Ascending aorta (tissue), 2 donors: ENCODE measurements at regions not wholly inside any gene's neighbourhood (a gene's known extent, or its start where the extent isn't known, plus 50 kb on each side); places are given as distances from the start of the nearest gene placed in this dataset.
A peak's percentile ranks its signal among the peaks of the same experiment; 100 is the strongest.
"Not testable (repeated sequence)": the region's sequence is repeated elsewhere in the genome, so short reads cannot be mapped to it uniquely, and the experiment has no call there.

Experiments
- DNase-seq, 2 donors: peaks; one replicate each; pipeline ENCODE4 v3.0.0-alpha.2; 2019; ENCODE audit warnings: low spot score in 2 of 2
- H3K27ac ChIP-seq, 2 donors: fragments of 200-600 bp; sonication (generic); one replicate each; pipeline ENCODE4 v1.5.1; 2016 to 2017; ENCODE audit warnings: mild to moderate bottlenecking in 1 of 2
- H3K27me3 ChIP-seq: fragments of 200-600 bp; sonication (generic); one replicate; pipeline ENCODE4 v1.5.1; 2017
- H3K36me3 ChIP-seq, 2 donors: fragments of 200-600 bp; sonication (generic); one replicate each; pipeline ENCODE4 v1.5.1; 2016
- H3K4me1 ChIP-seq, 2 donors: fragments of 200-600 bp; sonication (generic); one replicate each; pipeline ENCODE4 v1.5.1; 2016 to 2017; ENCODE audit warnings: mild to moderate bottlenecking in 1 of 2
- H3K4me3 ChIP-seq, 2 donors: fragments of 200-600 bp; sonication (generic); one replicate each; pipeline ENCODE4 v1.5.1; 2016 to 2017; ENCODE audit warnings: mild to moderate bottlenecking in 1 of 2
- H3K9me3 ChIP-seq, 2 donors: fragments of 200-600 bp; sonication (generic); one replicate each; pipeline ENCODE4 v1.5.1; 2016
- intact Hi-C: fragments of 100-400 bp; cut with DNase I; formaldehyde crosslinking; loops from one replicate; pipeline ENCODE4 v1.15.1; 2023
- TF ChIP-seq, protein P1 (sequence below), 3 experiments: fragments of 200-600 bp in 2 of 3; fragments of 450-650 bp in 1 of 3; sonication (generic) in 2 of 3; IDR thresholded peaks; one replicate each; pipeline ENCODE4 v1.5.1; 2016 to 2019; ENCODE audit warnings: antibody characterized with exemption in 3 of 3, mild to moderate bottlenecking in 1 of 3, moderate library complexity in 1 of 3

DNA sequence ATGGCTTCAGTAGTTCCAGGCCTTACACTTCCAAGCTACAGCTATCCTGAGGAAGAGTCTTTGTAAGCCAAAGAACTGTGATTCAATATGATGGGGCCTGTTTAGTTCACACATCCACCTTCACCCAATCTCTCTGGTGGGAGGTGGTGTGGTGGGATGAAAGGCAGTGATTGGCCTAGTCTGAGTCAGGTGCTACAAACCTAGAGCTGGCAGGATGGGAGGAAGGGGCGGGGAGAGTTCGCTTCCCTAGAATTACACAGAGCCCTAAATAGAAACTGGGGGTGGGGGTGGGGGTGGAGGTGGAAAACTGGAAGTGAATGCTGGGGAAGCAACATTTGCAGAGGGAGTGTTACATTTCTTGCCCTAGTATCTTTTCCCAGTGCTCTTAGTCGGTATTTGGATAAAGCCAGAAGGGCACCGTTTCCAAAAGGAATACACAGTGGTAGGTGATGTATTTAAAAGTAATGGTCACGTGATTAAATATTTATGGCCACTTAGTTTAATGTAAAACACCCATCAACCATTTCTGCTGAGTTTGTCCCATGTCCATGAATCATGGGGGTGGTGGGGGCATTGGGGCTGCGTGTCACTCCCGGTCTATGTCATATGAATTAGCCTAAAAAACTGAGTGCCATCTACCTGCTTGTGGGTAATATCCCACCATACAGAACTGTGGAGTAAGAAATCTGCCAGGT lies 247.6 kb upstream of the PROK2 start:
- Histone ChIP-seq H3K36me3 (no peaks in the 10 kb centered on the region), H3K9me3 (no peaks in the 10 kb centered on the region), H3K4me3 (no peak overlapping the region), H3K27ac (no peak overlapping the region), H3K27me3 (no peaks in the 10 kb centered on the region), H3K4me1 (no peaks in the 10 kb centered on the region)
- no peak for DNase-seq
- TF ChIP-seq, protein P1, sequence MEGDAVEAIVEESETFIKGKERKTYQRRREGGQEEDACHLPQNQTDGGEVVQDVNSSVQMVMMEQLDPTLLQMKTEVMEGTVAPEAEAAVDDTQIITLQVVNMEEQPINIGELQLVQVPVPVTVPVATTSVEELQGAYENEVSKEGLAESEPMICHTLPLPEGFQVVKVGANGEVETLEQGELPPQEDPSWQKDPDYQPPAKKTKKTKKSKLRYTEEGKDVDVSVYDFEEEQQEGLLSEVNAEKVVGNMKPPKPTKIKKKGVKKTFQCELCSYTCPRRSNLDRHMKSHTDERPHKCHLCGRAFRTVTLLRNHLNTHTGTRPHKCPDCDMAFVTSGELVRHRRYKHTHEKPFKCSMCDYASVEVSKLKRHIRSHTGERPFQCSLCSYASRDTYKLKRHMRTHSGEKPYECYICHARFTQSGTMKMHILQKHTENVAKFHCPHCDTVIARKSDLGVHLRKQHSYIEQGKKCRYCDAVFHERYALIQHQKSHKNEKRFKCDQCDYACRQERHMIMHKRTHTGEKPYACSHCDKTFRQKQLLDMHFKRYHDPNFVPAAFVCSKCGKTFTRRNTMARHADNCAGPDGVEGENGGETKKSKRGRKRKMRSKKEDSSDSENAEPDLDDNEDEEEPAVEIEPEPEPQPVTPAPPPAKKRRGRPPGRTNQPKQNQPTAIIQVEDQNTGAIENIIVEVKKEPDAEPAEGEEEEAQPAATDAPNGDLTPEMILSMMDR (IDR thresholded peaks at IDR 0.05) = no peak
- intact Hi-C loops = no loop called here

DNA sequence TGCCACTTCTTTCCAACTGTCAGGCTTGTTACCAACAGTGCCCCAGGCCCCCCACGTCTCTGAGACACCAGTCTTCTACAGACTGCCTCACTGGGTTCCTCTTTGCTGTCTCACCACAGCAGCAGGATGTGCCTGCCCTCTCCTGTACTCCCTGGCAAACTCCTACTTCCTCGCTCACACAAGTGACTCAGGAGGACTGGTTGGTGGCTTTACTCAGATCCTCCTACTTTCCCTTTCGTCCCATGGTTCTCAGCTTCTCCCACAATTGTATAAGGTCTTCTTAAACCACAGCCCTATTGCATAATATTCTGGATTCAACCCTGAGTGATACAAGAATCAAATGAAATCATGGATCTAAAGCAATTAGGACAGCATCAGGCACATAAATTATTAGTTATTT lies 246.6 kb upstream of the PROK2 start:
- DNase-seq = peak in 1 of 2 donors; percentile 26
- intact Hi-C loops = no loop called here
- Histone ChIP-seq H3K4me1 (no peaks in the 10 kb centered on the region), H3K36me3 (no peaks in the 10 kb centered on the region), H3K9me3 (no peaks in the 10 kb centered on the region), H3K27ac (no peak overlapping the region), H3K4me3 (no peak overlapping the region), H3K27me3 (no peaks in the 10 kb centered on the region)
- TF ChIP-seq, protein P1 (IDR thresholded peaks at IDR 0.05) = no peak

DNA sequence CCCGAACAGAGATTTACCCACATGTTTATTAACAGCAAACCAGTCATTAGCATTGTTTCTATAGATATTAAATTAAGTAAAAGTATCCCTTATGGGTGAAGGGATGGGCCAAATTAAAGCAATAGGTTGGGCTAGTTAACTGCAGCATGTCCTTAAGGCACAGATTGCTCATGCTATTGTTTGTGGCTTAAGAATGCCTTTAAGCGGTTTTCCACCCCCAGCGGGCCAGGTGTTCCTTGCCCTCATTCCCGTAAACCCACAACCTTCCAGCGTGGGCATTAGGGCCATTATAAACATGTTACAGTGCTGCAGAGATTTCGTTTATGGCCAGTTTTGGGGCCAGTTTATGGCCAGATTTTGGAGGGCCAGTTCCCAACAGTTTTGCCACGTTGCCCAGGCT lies 245.3 kb upstream of the PROK2 start:
- DNase-seq, H3K27me3 ChIP-seq, H3K9me3 ChIP-seq, H3K4me3 ChIP-seq, intact Hi-C loops, H3K4me1 ChIP-seq, H3K36me3 ChIP-seq, H3K27ac ChIP-seq: not testable (repeated sequence)

DNA sequence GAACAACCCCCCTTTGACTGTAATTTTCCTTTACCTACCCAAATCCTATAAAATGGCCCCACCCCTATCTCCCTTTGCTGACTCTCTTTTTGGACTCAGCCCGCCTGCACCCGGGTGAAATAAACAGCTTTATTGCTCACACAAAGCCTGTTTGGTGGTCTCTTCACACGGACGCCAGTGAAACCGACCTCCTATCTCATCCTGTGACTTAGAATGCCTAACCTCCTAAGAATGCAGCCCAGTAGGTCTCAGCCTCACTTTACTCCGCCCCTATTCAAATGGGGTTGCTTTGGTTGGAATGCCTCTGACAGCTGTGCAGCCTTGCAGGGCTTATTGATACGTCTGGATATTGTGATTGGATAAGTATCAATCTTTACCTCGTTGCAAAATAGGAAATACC lies 243.8 kb upstream of the PROK2 start:
- DNase-seq, H3K27ac ChIP-seq, H3K36me3 ChIP-seq, H3K9me3 ChIP-seq, H3K4me3 ChIP-seq, H3K27me3 ChIP-seq, intact Hi-C loops, H3K4me1 ChIP-seq: not testable (repeated sequence)

DNA sequence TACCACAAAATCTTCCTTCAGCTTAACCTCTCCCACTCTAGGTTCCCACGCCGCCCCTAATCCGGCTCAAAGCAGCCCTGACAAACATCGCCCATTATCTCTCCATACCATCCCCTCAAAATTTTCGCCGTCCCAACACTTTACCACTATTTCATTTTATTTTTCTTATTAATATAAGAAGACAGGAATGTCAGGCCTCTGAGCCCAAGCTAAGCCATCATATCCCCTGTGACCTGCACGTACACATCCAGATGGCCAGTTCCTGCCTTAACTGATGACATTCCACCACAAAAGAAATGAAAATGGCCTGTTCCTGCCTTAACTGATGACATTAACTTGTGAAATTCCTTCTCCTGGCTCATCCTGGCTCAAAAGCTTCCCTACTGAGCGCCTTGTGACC lies 243.4 kb upstream of the PROK2 start:
- intact Hi-C loops, H3K4me3 ChIP-seq, H3K27ac ChIP-seq, H3K4me1 ChIP-seq, H3K27me3 ChIP-seq, H3K9me3 ChIP-seq, DNase-seq, H3K36me3 ChIP-seq: not testable (repeated sequence)

DNA sequence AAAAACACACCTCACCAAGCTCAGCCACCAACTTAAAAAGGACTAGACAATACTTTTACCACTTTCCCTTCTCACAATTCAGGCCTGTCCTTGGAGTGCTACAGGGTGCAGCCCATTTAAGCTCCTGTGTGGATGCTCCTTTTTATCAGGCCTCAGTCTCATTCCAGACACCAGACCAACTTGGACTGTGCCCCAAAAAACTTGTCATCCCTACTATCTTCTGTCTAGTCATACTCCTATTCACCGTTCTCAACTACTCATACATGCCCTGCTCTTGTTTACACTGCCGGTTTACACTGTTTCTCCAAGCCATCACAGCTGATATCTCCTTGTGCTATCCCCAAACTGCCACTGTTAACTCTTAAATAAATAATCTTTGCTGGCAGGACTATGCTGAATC lies 242.8 kb upstream of the PROK2 start:
- H3K27ac ChIP-seq, H3K36me3 ChIP-seq, H3K4me3 ChIP-seq, DNase-seq, intact Hi-C loops, H3K9me3 ChIP-seq, H3K27me3 ChIP-seq, H3K4me1 ChIP-seq: not testable (repeated sequence)

DNA sequence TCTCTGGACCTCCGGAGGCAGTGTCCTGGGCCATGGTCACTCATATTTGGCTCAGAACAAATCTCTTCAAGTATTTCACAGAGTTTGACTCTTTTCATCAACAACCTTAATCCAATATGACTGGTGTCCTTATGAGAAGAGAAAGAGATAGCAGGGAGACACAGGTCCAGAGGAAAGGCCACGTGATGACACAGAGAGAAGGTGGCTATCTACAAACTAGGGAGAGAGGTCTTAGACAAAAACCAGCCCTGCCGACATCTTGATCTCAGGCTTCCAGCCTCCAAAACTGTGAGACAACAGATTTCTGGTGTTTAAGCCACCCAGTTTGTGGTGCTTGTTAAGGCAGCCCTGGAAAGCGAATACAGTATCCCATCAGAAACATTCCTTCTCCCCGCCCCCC lies 237.1 kb upstream of the PROK2 start:
- TF ChIP-seq, protein P1 (IDR thresholded peaks at IDR 0.05) = no peak
- DNase-seq = no peak
- intact Hi-C loops = no loop called here

DNA sequence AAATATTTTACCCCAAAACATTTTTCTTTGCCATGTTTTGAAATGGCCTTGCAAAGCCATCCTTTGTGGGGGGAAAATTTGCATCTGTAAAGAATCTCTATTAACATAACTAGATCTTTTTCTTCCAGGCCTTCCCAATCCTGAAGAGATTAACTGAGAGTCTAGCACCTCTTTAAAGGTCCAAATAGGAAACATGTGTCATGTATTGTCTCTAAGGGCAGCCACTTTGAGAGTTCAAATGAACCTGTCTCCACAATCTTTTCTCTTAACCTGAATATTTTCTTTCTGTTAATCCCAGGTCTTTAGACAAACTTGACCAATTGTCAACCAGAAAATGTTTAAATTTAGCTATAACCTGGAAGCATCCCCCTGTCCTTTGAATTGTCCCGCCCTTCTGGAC lies 236.6 kb upstream of the PROK2 start:
- intact Hi-C loops = no loop called here

More for the DNA sequence above, 237.1 kb upstream of the PROK2 start:
- Histone ChIP-seq H3K27me3 (no peaks in the 10 kb centered on the region), H3K36me3 (no peaks in the 10 kb centered on the region), H3K4me3 (no peak overlapping the region), H3K27ac (no peak overlapping the region), H3K4me1 (no peaks in the 10 kb centered on the region), H3K9me3 (no peaks in the 10 kb centered on the region)

More for the DNA sequence above, 236.6 kb upstream of the PROK2 start:
- DNase-seq = no peak
- Histone ChIP-seq H3K4me3 (no peak overlapping the region), H3K36me3 (no peaks in the 10 kb centered on the region), H3K27me3 (no peaks in the 10 kb centered on the region), H3K27ac (no peak overlapping the region), H3K4me1 (no peaks in the 10 kb centered on the region), H3K9me3 (no peaks in the 10 kb centered on the region)
- TF ChIP-seq, protein P1 (IDR thresholded peaks at IDR 0.05) = no peak
